Kidney (tissue), 13 donors: ENCODE measurements at regions not wholly inside any gene's neighbourhood (a gene's known extent, or its start where the extent isn't known, plus 50 kb on each side); places are given as distances from the start of the nearest gene placed in this dataset.

Experiments
- DNase-seq, 5 donors: peaks; one replicate each; pipeline ENCODE4 v3.0.0-alpha.2; 2013 to 2020
- FAIRE-seq: peaks from 2 replicates; lab custom pipeline; 2012; peaks lifted over from hg19 to GRCh38; lab: Jason Lieb, UNC
- H3K27ac ChIP-seq, 2 donors: one replicate each; pipeline ENCODE4 v1.7.0; 2013; ENCODE audit warnings: low read depth in 2 of 2, low read length in 2 of 2, inconsistent platforms in 1 of 2
- H3K27me3 ChIP-seq: one replicate; pipeline ENCODE4 v1.7.1; 2013; ENCODE audit warnings: low read length, inconsistent platforms; ENCODE audit not compliant: control insufficient read depth, insufficient read depth
- H3K36me3 ChIP-seq, 3 donors: one replicate each; pipeline versions ENCODE4 v1.7.0 to v1.7.1; 2013; ENCODE audit warnings: low read length in 3 of 3, control low read depth in 1 of 3, inconsistent platforms in 1 of 3; ENCODE audit not compliant: insufficient read depth in 3 of 3, control insufficient read depth in 2 of 3
- H3K4me1 ChIP-seq, 3 donors: one replicate each; pipeline versions ENCODE4 v1.7.0 to v1.7.1; 2013; ENCODE audit warnings: low read length in 3 of 3, inconsistent platforms in 1 of 3, low read depth in 1 of 3; ENCODE audit not compliant: control insufficient read depth in 2 of 3, insufficient read depth in 2 of 3
- H3K4me3 ChIP-seq, 3 donors: one replicate each; pipeline versions ENCODE4 v1.7.0 to v1.8.1; 2013; ENCODE audit warnings: low read length in 3 of 3, control low read depth in 1 of 3, inconsistent platforms in 1 of 3
- H3K9ac ChIP-seq, 3 donors: one replicate each; pipeline versions ENCODE4 v1.7.0 to v1.7.1; 2013; ENCODE audit warnings: low read length in 3 of 3, control low read depth in 1 of 3, inconsistent platforms in 1 of 3
- H3K9me3 ChIP-seq, 3 donors: one replicate each; pipeline versions ENCODE4 v1.7.0 to v1.7.1; 2013; ENCODE audit warnings: low read length in 3 of 3, control low read depth in 1 of 3, inconsistent platforms in 1 of 3; ENCODE audit not compliant: control insufficient read depth in 2 of 3, insufficient read depth in 1 of 3
- CTCF ChIP-seq: IDR thresholded peaks from 3 replicates; pipeline ENCODE4 v1.5.1; 2012; ENCODE audit warnings: mild to moderate bottlenecking, moderate library complexity, borderline replicate concordance; ENCODE audit not compliant: insufficient read depth; ENCODE audit errors: extremely low read depth
- intact Hi-C: fragments of 100-400 bp; cut with DNase I; formaldehyde crosslinking; loops from one replicate; pipeline ENCODE4 v1.11.1; 2022
- donor health status: control.
- donor health status: control.
- donor health status: control.
- donor health status: control.
- donor health status: control.
- donor health status: DM: yes; HTN: yes; CAD: no.
- donor health status: Normal renal cell carcinoma (clear cell type).

- DNase-seq (no peak), FAIRE-seq (no peak)
- no peak overlapping the region for H3K27ac ChIP-seq
- H3K9me3 ChIP-seq, result no peaks in the 10 kb centered on the region
- no peak overlapping the region for H3K9ac ChIP-seq
- no peaks in the 10 kb centered on the region for H3K27me3 ChIP-seq
- H3K4me1 ChIP-seq, result no peaks in the 10 kb centered on the region
- intact Hi-C loops, result no loop called here
- no peaks in the 10 kb centered on the region for H3K36me3 ChIP-seq
- no peak overlapping the region for H3K4me3 ChIP-seq
- TF ChIP-seq CTCF, result no peak
Observed at GRCh38 chr5:127993476-127993875, 90.1 kb upstream of the SLC12A2 start.

GRCh38 chr5:127994087-127994660, 89.4 kb upstream of the SLC12A2 start:
- no peak overlapping the region for H3K9ac ChIP-seq
- H3K36me3 ChIP-seq, result no peaks in the 10 kb centered on the region
- FAIRE-seq, result no peak
- DNase-seq, result no peak
- H3K9me3 ChIP-seq, result no peaks in the 10 kb centered on the region
- no peak overlapping the region for H3K27ac ChIP-seq
- TF ChIP-seq CTCF, result no peak
- intact Hi-C loops, result no loop called here
- no peaks in the 10 kb centered on the region for H3K4me1 ChIP-seq
- no peak overlapping the region for H3K4me3 ChIP-seq
- H3K27me3 ChIP-seq, result no peaks in the 10 kb centered on the region

GRCh38 chr5:127995556-127995955, 88.0 kb upstream of the SLC12A2 start:
- no peak overlapping the region for H3K27ac ChIP-seq
- no peaks in the 10 kb centered on the region for H3K4me1 ChIP-seq
- FAIRE-seq, result no peak
- DNase-seq, result no peak
- intact Hi-C loops, result no loop called here
- H3K9me3 ChIP-seq, result no peaks in the 10 kb centered on the region
- no peak for TF ChIP-seq CTCF
- H3K4me3 ChIP-seq, result no peak overlapping the region
- H3K36me3 ChIP-seq, result no peaks in the 10 kb centered on the region
- H3K27me3 ChIP-seq, result no peaks in the 10 kb centered on the region
- H3K9ac ChIP-seq, result no peak overlapping the region

- no peak for TF ChIP-seq CTCF
- Histone ChIP-seq H3K36me3 (no peaks in the 10 kb centered on the region), H3K9ac (no peak overlapping the region), H3K9me3 (no peaks in the 10 kb centered on the region), H3K4me1 (no peaks in the 10 kb centered on the region), H3K27me3 (no peaks in the 10 kb centered on the region), H3K27ac (no peak overlapping the region), H3K4me3 (no peak overlapping the region)
- DNase-seq (no peak), FAIRE-seq (no peak)
- intact Hi-C loops, result no loop called here
Observed at GRCh38 chr5:127997201-127997704, 86.3 kb upstream of the SLC12A2 start.
